K562 (cell line): ENCODE measurements at regions not wholly inside any gene's neighbourhood (a gene's known extent, or its start where the extent isn't known, plus 50 kb on each side); places are given as distances from the start of the nearest gene placed in this dataset.

ENCODE experiments used
- AFF4 ChIP-seq: sonication (generic); formaldehyde crosslinking; IDR thresholded peaks from 2 replicates; pipeline ENCODE4 v1.8.0; 2023; ENCODE audit warnings: mild to moderate bottlenecking, missing genetic modification reagents
- CTCF ChIP-seq, 3 experiments: IDR thresholded peaks in 2 of 3; conservative IDR thresholded peaks in 1 of 3; 2 replicates each; pipeline ENCODE4 v1.5.1; 2011 to 2012; ENCODE audit warnings: low read length in 3 of 3, mild to moderate bottlenecking in 3 of 3, control low read depth in 2 of 3, improper control_type of control experiment in 1 of 3, inconsistent platforms in 1 of 3, low read depth in 1 of 3, mixed read lengths in 1 of 3, moderate library complexity in 1 of 3; ENCODE audit not compliant: insufficient read depth in 2 of 3
- MAFK ChIP-seq: IDR thresholded peaks from 2 replicates; pipeline ENCODE4 v1.6.1; 2011; ENCODE audit warnings: low read length, improper control_type of control experiment
- MAZ ChIP-seq, 2 experiments: fragments of 450-650 bp in 1 of 2; sonication (generic) in 1 of 2; formaldehyde crosslinking; IDR thresholded peaks in 1 of 2; conservative IDR thresholded peaks in 1 of 2; 2 replicates each; pipeline versions ENCODE4 v1.4.0 to v1.5.0; 2020; ENCODE audit warnings: mild to moderate bottlenecking in 1 of 2, missing genetic modification reagents in 1 of 2
- PHB2 ChIP-seq: fragments of 450-650 bp; IDR thresholded peaks from 2 replicates; pipeline ENCODE4 v1.6.1; 2017; ENCODE audit warnings: low read depth
- POLR2AphosphoS2 ChIP-seq: IDR thresholded peaks from 2 replicates; pipeline ENCODE4 v1.6.1; 2012; ENCODE audit warnings: low read length, improper control_type of control experiment
- POLR2AphosphoS5 ChIP-seq: IDR thresholded peaks from 2 replicates; pipeline ENCODE4 v1.6.1; 2011; ENCODE audit warnings: mild to moderate bottlenecking, low read depth, low read length, moderate library complexity; ENCODE audit not compliant: control insufficient read depth, insufficient read depth
- ZBTB33 ChIP-seq: sonication (generic); formaldehyde crosslinking; IDR thresholded peaks from 2 replicates; pipeline ENCODE4 v1.8.1; 2023; ENCODE audit warnings: mild to moderate bottlenecking, missing genetic modification reagents

GRCh38 chr11:24131698-24132097 lies 365.2 kb upstream of the LUZP2 start:
- no peak for TF ChIP-seq AFF4 (CRISPR knock-in tag)
- TF ChIP-seq ZBTB33 (CRISPR knock-in tag), result no peak
- no peak for TF ChIP-seq CTCF (IDR thresholded peaks at IDR 0.05 in 2 of 3, conservative IDR thresholded peaks at IDR 0.05 in 1 of 3; ENCODE audit: insufficient read depth in 2 of 3, low read depth in 1 of 3, low read length in 3 of 3)
- TF ChIP-seq POLR2AphosphoS2, result no peak
- TF ChIP-seq MAFK, result no peak
- TF ChIP-seq PHB2, result no peak
- no peak for TF ChIP-seq MAZ (CRISPR knock-in tag; conservative IDR thresholded peaks at IDR 0.05 in 1 of 2, IDR thresholded peaks at IDR 0.05 in 1 of 2)
- TF ChIP-seq POLR2AphosphoS5, result no peak
